ENCODE measurements at regions not wholly inside any gene's neighbourhood (a gene's known extent, or its start where the extent isn't known, plus 50 kb on each side); places are given as distances from the start of the nearest gene placed in this dataset.
"Not testable (repeated sequence)": the region's sequence is repeated elsewhere in the genome, so short reads cannot be mapped to it uniquely, and the experiment has no call there.

- not testable (repeated sequence) for TF ChIP-seq CTCF (IDR thresholded peaks at IDR 0.05; ENCODE audit: insufficient read depth, low read length, poor library complexity, severe bottlenecking); EZH2phosphoT487 (conservative IDR thresholded peaks at IDR 0.05; ENCODE audit: low read length)
Observed at GRCh38 chr18:38489721-38490120, 924.1 kb upstream of the CELF4 start.

All from SU-DHL-6 (cell line).